HepG2 (cell line): ENCODE measurements at regions not wholly inside any gene's neighbourhood (a gene's known extent, or its start where the extent isn't known, plus 50 kb on each side); places are given as distances from the start of the nearest gene placed in this dataset.

Experiments used
- ARID2 ChIP-seq: sonication (generic); formaldehyde crosslinking; IDR thresholded peaks from 2 replicates; pipeline ENCODE4 v1.8.1; 2022; ENCODE audit warnings: mild to moderate bottlenecking, missing genetic modification reagents, borderline replicate concordance
- ATF3 ChIP-seq: sonication (generic); formaldehyde crosslinking; IDR thresholded peaks from 2 replicates; pipeline ENCODE4 v1.4.0; 2020; ENCODE audit warnings: missing genetic modification reagents
- GMEB2 ChIP-seq: IDR thresholded peaks from 2 replicates; pipeline ENCODE4 v1.6.1; 2016; ENCODE audit warnings: missing biosample characterization, missing genetic modification reagents, low read depth
- HDAC2 ChIP-seq: sonication (generic); formaldehyde crosslinking; IDR thresholded peaks from 2 replicates; pipeline ENCODE4 v1.4.0; 2020; ENCODE audit warnings: missing genetic modification reagents
- MBNL3 ChIP-seq: fragments of 250-450 bp; sonication (Bioruptor Pico); conservative IDR thresholded peaks from 2 replicates; pipeline ENCODE4 v1.8.0; 2022; ENCODE audit warnings: mild to moderate bottlenecking, inconsistent platforms
- NFIB ChIP-seq: sonication (generic); formaldehyde crosslinking; IDR thresholded peaks from 2 replicates; pipeline ENCODE4 v1.9.0; 2021; ENCODE audit warnings: missing genetic modification reagents, mild to moderate bottlenecking, borderline replicate concordance
- PRMT3 ChIP-seq: sonication (generic); formaldehyde crosslinking; IDR thresholded peaks from 2 replicates; pipeline ENCODE4 v1.8.1; 2022; ENCODE audit warnings: low read depth, mild to moderate bottlenecking, moderate library complexity, missing genetic modification reagents, borderline replicate concordance
- SNAI1 ChIP-seq: sonication (generic); formaldehyde crosslinking; IDR thresholded peaks from 2 replicates; pipeline ENCODE4 v1.5.0; 2020; ENCODE audit warnings: mild to moderate bottlenecking, missing genetic modification reagents, borderline replicate concordance
- THAP9 ChIP-seq: sonication (generic); formaldehyde crosslinking; IDR thresholded peaks from 2 replicates; pipeline ENCODE4; 2020; ENCODE audit warnings: missing genetic modification reagents, mild to moderate bottlenecking, borderline replicate concordance
- ZNF12 ChIP-seq: sonication (generic); formaldehyde crosslinking; IDR thresholded peaks from 2 replicates; pipeline ENCODE4 v1.5.0; 2020; ENCODE audit warnings: missing genetic modification reagents
- ZNF3 ChIP-seq: IDR thresholded peaks from 2 replicates; pipeline ENCODE4 v1.7.0; 2017; ENCODE audit warnings: inconsistent platforms
- ZNF362 ChIP-seq: sonication (generic); formaldehyde crosslinking; IDR thresholded peaks from 2 replicates; pipeline ENCODE4 v1.4.0; 2020; ENCODE audit warnings: missing genetic modification reagents, mild to moderate bottlenecking, borderline replicate concordance

- TF ChIP-seq THAP9 (CRISPR knock-in tag) (no peak), PRMT3 (CRISPR knock-in tag) (no peak), GMEB2 (no peak), ZNF362 (CRISPR knock-in tag) (no peak), HDAC2 (CRISPR knock-in tag) (no peak), MBNL3 (no peak), SNAI1 (no peak), ZNF12 (CRISPR knock-in tag) (no peak), ARID2 (CRISPR knock-in tag) (no peak), NFIB (no peak), ATF3 (CRISPR knock-in tag) (no peak), ZNF3 (CRISPR knock-in tag) (no peak)
Observed at GRCh38 chr15:62889734-62890505, 152.6 kb upstream of the TPM1 start (continued).
